Astrocyte (in vitro differentiated cells and primary cell): ENCODE measurements at regions not wholly inside any gene's neighbourhood (a gene's known extent, or its start where the extent isn't known, plus 50 kb on each side); places are given as distances from the start of the nearest gene placed in this dataset.

Source experiments
- CTCF ChIP-seq: IDR thresholded peaks from 2 replicates; pipeline ENCODE4 v1.5.1; 2011; ENCODE audit warnings: low read depth, mild to moderate bottlenecking, inconsistent platforms, low read length, moderate library complexity; ENCODE audit not compliant: insufficient read depth
- EZH2 ChIP-seq: IDR thresholded peaks from 2 replicates; pipeline ENCODE4 v1.6.1; 2012; ENCODE audit warnings: mild to moderate bottlenecking, low read length, inconsistent platforms; ENCODE audit not compliant: insufficient read depth

GRCh38 chr5:164354139-164354751 is 848.8 kb downstream of the MAT2B start:
- no peak for TF ChIP-seq CTCF
- no peak for TF ChIP-seq EZH2
